ENCODE measurements at regions not wholly inside any gene's neighbourhood (a gene's known extent, or its start where the extent isn't known, plus 50 kb on each side); places are given as distances from the start of the nearest gene placed in this dataset.

- TF ChIP-seq CTCF (conservative IDR thresholded peaks at IDR 0.05; ENCODE audit: low read depth in 2 of 2), result no peak
- TF ChIP-seq POLR2AphosphoS5 (IDR thresholded peaks at IDR 0.05; ENCODE audit: low read depth), result no peak
- no peak for TF ChIP-seq EZH2 (IDR thresholded peaks at IDR 0.05; ENCODE audit: low read depth, unreplicated experiment)
- no peak for TF ChIP-seq ZNF331 (CRISPR knock-in tag; IDR thresholded peaks at IDR 0.05; ENCODE audit: low read depth)
- no peak for TF ChIP-seq REST (IDR thresholded peaks at IDR 0.05; ENCODE audit: unreplicated experiment)
- no peak for TF ChIP-seq EZH2phosphoT487 (IDR thresholded peaks at IDR 0.05; ENCODE audit: unreplicated experiment)
- no peak for TF ChIP-seq CREB1 (CRISPR knock-in tag; IDR thresholded peaks at IDR 0.05; ENCODE audit: low read depth)
- TF ChIP-seq JUNB (IDR thresholded peaks at IDR 0.05; ENCODE audit: unreplicated experiment), result no peak
Observed at GRCh38 chr12:126021675-126022074, 956.4 kb downstream of the AACS start.
